ENCODE measurements at regions not wholly inside any gene's neighbourhood (a gene's known extent, or its start where the extent isn't known, plus 50 kb on each side); places are given as distances from the start of the nearest gene placed in this dataset.

- peak; percentile 11 for DNase-seq (ENCODE audit: low read depth)
Measured at GRCh38 chr6:139923964-139924475, 549.6 kb upstream of the CITED2 start.

- no peak for DNase-seq (ENCODE audit: low read depth)
Measured at GRCh38 chr6:139922236-139922635, 547.8 kb upstream of the CITED2 start.

GRCh38 chr6:139920776-139921100 is 546.3 kb upstream of the CITED2 start:
- no peak for DNase-seq (ENCODE audit: low read depth)

- no peak for DNase-seq (ENCODE audit: low read depth)
Measured at GRCh38 chr6:139920027-139920775, 545.8 kb upstream of the CITED2 start.

GRCh38 chr6:139919107-139920026 is 544.9 kb upstream of the CITED2 start:
- DNase-seq (ENCODE audit: low read depth): no peak

- no peak for DNase-seq (ENCODE audit: low read depth)
Measured at GRCh38 chr6:139917951-139918630, 543.6 kb upstream of the CITED2 start.

GRCh38 chr6:139914910-139915309 is 540.5 kb upstream of the CITED2 start:
- DNase-seq (ENCODE audit: low read depth): no peak

GRCh38 chr6:139912735-139913400 is 538.4 kb upstream of the CITED2 start:
- DNase-seq (ENCODE audit: low read depth): peak; percentile 18

- DNase-seq (ENCODE audit: low read depth): no peak
Measured at GRCh38 chr6:139909992-139910391, 535.5 kb upstream of the CITED2 start.

- DNase-seq (ENCODE audit: low read depth): no peak
Measured at GRCh38 chr6:139905404-139906052, 531.1 kb upstream of the CITED2 start.

GRCh38 chr6:139904568-139904967 is 530.1 kb upstream of the CITED2 start:
- no peak for DNase-seq (ENCODE audit: low read depth)

- no peak for DNase-seq (ENCODE audit: low read depth)
Measured at GRCh38 chr6:139904158-139904533, 529.7 kb upstream of the CITED2 start.

- DNase-seq (ENCODE audit: low read depth): no peak
Measured at GRCh38 chr6:139903411-139904157, 529.1 kb upstream of the CITED2 start.

GRCh38 chr6:139895205-139895793 is 520.9 kb upstream of the CITED2 start:
- no peak for DNase-seq (ENCODE audit: low read depth)

- no peak for DNase-seq (ENCODE audit: low read depth)
Measured at GRCh38 chr6:139894271-139894670, 519.8 kb upstream of the CITED2 start.

- DNase-seq (ENCODE audit: low read depth): peak; percentile 11
Measured at GRCh38 chr6:139891471-139891870, 517.0 kb upstream of the CITED2 start.

GRCh38 chr6:139888681-139889122 is 514.3 kb upstream of the CITED2 start:
- DNase-seq (ENCODE audit: low read depth): peak; percentile 15

- no peak for DNase-seq (ENCODE audit: low read depth)
Measured at GRCh38 chr6:139887275-139887674, 512.8 kb upstream of the CITED2 start.

- no peak for DNase-seq (ENCODE audit: low read depth)
Measured at GRCh38 chr6:139886396-139886795, 511.9 kb upstream of the CITED2 start.

- no peak for DNase-seq (ENCODE audit: low read depth)
Measured at GRCh38 chr6:139885909-139886308, 511.5 kb upstream of the CITED2 start.
